ENCODE measurements at regions not wholly inside any gene's neighbourhood (a gene's known extent, or its start where the extent isn't known, plus 50 kb on each side); places are given as distances from the start of the nearest gene placed in this dataset.

DNA sequence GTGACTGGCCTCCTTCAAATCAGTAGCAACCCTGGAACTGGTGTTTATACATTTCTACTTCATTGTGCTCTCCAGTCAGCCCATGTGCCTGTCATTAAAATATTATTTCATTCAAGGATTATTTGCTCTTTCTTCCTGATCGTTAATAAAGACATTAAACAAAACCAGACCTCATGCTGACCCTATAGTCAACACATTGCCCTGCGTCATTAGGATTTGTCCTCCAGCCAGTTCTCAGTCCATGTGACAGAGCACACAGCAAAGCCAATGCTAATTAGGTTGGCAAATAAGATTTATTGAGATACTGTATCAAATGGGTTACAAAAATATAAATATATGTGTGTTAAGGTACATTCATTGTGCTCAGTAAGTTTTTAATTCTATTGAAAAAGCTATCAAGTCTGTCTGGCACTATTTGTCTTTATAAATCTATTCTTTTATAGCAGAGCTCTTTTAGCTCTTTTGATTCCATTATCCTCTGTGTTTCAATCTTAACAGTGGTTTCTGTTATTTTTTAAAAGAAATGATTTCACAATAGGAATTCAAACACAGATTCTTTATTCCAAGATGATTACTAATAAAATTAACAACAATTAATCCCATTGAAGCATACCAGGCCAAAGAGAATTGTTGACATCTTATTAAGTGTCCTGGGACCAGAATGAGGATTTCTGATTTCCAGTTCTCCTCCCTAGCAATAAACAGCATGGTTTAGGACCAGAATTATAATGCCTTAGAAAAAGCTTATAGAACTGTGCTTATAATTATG, 209.4 kb upstream of the RGMB start:
- TF ChIP-seq FOXP2 (optimal IDR thresholded peaks at IDR 0.05; ENCODE audit: borderline replicate concordance, extremely low read depth, extremely low read length, insufficient read depth) (no peak), POLR2AphosphoS5 (IDR thresholded peaks at IDR 0.05; ENCODE audit: low read depth, low read length) (no peak)
